ENCODE measurements at regions not wholly inside any gene's neighbourhood (a gene's known extent, or its start where the extent isn't known, plus 50 kb on each side); places are given as distances from the start of the nearest gene placed in this dataset.

GRCh38 chr21:28770867-28771661 is 221.6 kb downstream of the LTN1 start:
- TF ChIP-seq POLR2A (IDR thresholded peaks at IDR 0.05; ENCODE audit: low read length) (no peak), GATA1 (IDR thresholded peaks at IDR 0.05; ENCODE audit: low read depth, low read length) (no peak)
